Adrenal gland (tissue), 9 donors: ENCODE measurements at regions not wholly inside any gene's neighbourhood (a gene's known extent, or its start where the extent isn't known, plus 50 kb on each side); places are given as distances from the start of the nearest gene placed in this dataset.

ENCODE experiments used
- DNase-seq, 7 donors: peaks; one replicate each; pipeline ENCODE4 v3.0.0-alpha.2; 2019 to 2020
- H3K27ac ChIP-seq, 5 donors: fragments of 200-600 bp; sonication (generic) in 4 of 5; 1 replicate in 3 of 5; 2 replicates in 2 of 5; pipeline versions ENCODE4 v1.5.1 to v1.8.0; 2016 to 2020; ENCODE audit warnings: mild to moderate bottlenecking in 1 of 5
- H3K27me3 ChIP-seq: fragments of 200-600 bp; 2 replicates; pipeline ENCODE4 v1.8.0; 2021
- H3K36me3 ChIP-seq, 2 donors: fragments of 200-600 bp; replicated peaks in 1 of 2; 1 replicate in 1 of 2; 2 replicates in 1 of 2; pipeline versions ENCODE4 v1.5.1 to v1.8.0; 2018 to 2022
- H3K4me1 ChIP-seq, 2 donors: fragments of 200-600 bp; replicated peaks in 1 of 2; 1 replicate in 1 of 2; 2 replicates in 1 of 2; pipeline versions ENCODE4 v1.5.1 to v1.8.0; 2018 to 2021
- H3K4me3 ChIP-seq, 4 donors: fragments of 200-600 bp; sonication (generic) in 3 of 4; one replicate each; pipeline ENCODE4 v1.5.1; 2016 to 2018
- H3K9me3 ChIP-seq, 3 donors: fragments of 200-600 bp; sonication (generic) in 1 of 3; replicated peaks in 1 of 3; 1 replicate in 2 of 3; 2 replicates in 1 of 3; pipeline versions ENCODE4 v1.5.1 to v1.8.0; 2016 to 2021
- CTCF ChIP-seq, 6 experiments: fragments of 450-650 bp in 4 of 6; fragments of 200-600 bp in 2 of 6; sonication (generic) in 1 of 6; IDR thresholded peaks; 1 replicate in 5 of 6; 2 replicates in 1 of 6; pipeline versions ENCODE4 v1.5.1 to v1.8.0; 2016 to 2021; ENCODE audit warnings: antibody characterized with exemption in 6 of 6, mild to moderate bottlenecking in 2 of 6, moderate library complexity in 1 of 6
- POLR2A ChIP-seq, 2 donors: fragments of 450-650 bp; IDR thresholded peaks; one replicate each; pipeline ENCODE4 v1.6.1; 2017; ENCODE audit warnings: antibody characterized with exemption in 2 of 2, mild to moderate bottlenecking in 2 of 2, moderate library complexity in 1 of 2
- WGBS, 4 donors: extraction: QIAGEN DNeasy Blood & Tissue Kit in 2 of 4; methylation state at CpG; one replicate each; pipeline versions ENCODE4 v1.1.5 to v1.1.7; 2013 to 2017; 5-methylcytosine and 5-hydroxymethylcytosine counted together
- intact Hi-C, 2 donors: fragments of 100-400 bp; cut with DNase I; formaldehyde crosslinking; loops; one replicate each; pipeline versions ENCODE4 v1.14.1 to v1.15.0; 2022 to 2023
- donor health status: healthy with polysubstance abuse.
- donor health status: Bipolar disorder and iron deficiency.
- donor health status: DM: yes; HTN: yes; CAD: no.
- donor health status: DM: no; HTN: no; CAD: no.
- donor health status: DM: no; HTN: no; CAD: no.

GRCh38 chr18:47577520-47577919 lies 326.1 kb upstream of the SKOR2 start:
- TF ChIP-seq POLR2A (IDR thresholded peaks at IDR 0.05) (no peak), CTCF (IDR thresholded peaks at IDR 0.05) (no peak)
- H3K27ac ChIP-seq = no peak overlapping the region
- H3K4me1 ChIP-seq = no peaks in the 10 kb centered on the region
- no peaks in the 10 kb centered on the region for H3K9me3 ChIP-seq
- intact Hi-C loops = no loop called here
- no peak for DNase-seq
- H3K4me3 ChIP-seq = no peak overlapping the region
- H3K36me3 ChIP-seq = no peaks in the 10 kb centered on the region
- H3K27me3 ChIP-seq = no peaks in the 10 kb centered on the region
- 61 to 75% (median 70%) methylated on average over 7 of the region's 7 CpGs for WGBS, 4 donors

DNA sequence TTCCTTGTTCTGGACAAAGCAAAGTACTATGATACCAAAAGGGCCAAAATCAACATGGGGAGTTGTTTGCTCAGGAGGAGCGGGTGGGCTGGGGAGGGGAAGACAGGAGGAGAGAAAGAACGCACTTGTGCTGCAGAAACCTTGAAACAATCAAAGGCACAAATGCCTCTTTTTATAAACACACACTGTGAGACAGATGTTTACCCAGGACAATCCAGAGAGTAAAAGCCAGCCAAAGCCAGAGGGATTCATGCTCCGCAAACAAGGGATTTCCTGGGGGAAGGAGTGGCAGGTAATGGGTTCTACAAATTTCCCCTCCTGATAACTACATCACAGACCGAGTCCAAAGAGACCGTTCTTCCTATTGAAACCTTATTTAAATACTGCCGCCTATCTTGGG lies 323.5 kb upstream of the SKOR2 start:
- no peak for DNase-seq
- Histone ChIP-seq H3K9me3 (no peaks in the 10 kb centered on the region), H3K36me3 (no peaks in the 10 kb centered on the region), H3K4me3 (no peak overlapping the region), H3K27me3 (no peaks in the 10 kb centered on the region), H3K27ac (no peak overlapping the region), H3K4me1 (no peaks in the 10 kb centered on the region)
- 56 to 69% (median 64%) methylated on average over 6 of the region's 6 CpGs for WGBS, 4 donors
- no peak for TF ChIP-seq CTCF (IDR thresholded peaks at IDR 0.05)
- no peak for TF ChIP-seq POLR2A (IDR thresholded peaks at IDR 0.05)
- intact Hi-C loops = no loop called here

DNA sequence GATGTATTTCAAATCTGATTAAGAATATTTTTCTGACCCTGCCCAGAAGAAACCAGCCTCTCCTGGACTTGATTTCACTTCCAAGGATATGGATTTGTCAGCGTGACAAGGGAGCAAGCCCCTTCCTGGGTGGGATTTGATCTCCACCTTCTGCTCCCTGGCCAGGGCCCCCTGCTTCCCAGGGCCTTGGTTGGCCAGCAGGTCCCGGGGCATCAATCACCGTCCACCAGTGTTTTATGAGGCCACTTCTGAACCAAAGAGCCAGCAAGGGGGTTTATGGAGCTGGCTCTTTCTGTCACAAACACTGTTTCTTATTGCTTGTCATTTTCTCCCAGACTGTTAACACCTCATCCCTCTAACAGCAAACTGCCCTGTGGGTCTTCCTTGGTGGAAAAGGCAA lies 320.5 kb upstream of the SKOR2 start:
- no peaks in the 10 kb centered on the region for H3K36me3 ChIP-seq
- no peak overlapping the region for H3K27ac ChIP-seq
- H3K4me1 ChIP-seq = no peaks in the 10 kb centered on the region
- TF ChIP-seq CTCF (IDR thresholded peaks at IDR 0.05) = no peak
- no peak for TF ChIP-seq POLR2A (IDR thresholded peaks at IDR 0.05)
- DNase-seq = no peak
- no peaks in the 10 kb centered on the region for H3K9me3 ChIP-seq
- WGBS, 4 donors = 50 to 59% (median 56%) methylated on average over 3 of the region's 3 CpGs
- no peak overlapping the region for H3K4me3 ChIP-seq
- intact Hi-C loops = no loop called here
- H3K27me3 ChIP-seq = no peaks in the 10 kb centered on the region

DNA sequence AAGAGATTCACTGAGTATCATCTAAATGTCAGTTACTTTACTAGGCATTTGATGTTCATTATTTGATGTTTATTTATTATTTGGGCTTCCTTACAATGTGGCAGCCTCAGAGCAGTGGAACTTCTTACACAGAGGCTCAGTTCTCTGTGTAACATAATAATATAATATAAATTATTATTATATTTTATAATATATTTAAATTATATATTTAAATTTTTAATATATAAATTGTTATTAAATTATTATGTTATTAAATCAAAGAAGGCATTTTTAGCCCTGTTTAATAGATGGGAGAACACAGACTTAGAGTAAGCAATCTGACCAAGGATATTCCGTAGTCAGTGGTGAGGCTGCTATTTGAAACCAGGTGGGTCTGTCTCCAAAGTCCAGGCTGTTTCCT lies 315.3 kb upstream of the SKOR2 start:
- H3K9me3 ChIP-seq = no peaks in the 10 kb centered on the region
- H3K27me3 ChIP-seq = no peaks in the 10 kb centered on the region
- WGBS, 4 donors = 83 to 96% (median 90%) methylated on average over 1 of the region's 1 CpG
- TF ChIP-seq CTCF (IDR thresholded peaks at IDR 0.05) (no peak), POLR2A (IDR thresholded peaks at IDR 0.05) (no peak)
- H3K27ac ChIP-seq = no peak overlapping the region
- H3K4me1 ChIP-seq = no peaks in the 10 kb centered on the region
- no peak for DNase-seq
- no peak overlapping the region for H3K4me3 ChIP-seq
- intact Hi-C loops = no loop called here
- H3K36me3 ChIP-seq = no peaks in the 10 kb centered on the region
